NT2/D1 (cell line): ENCODE measurements at regions not wholly inside any gene's neighbourhood (a gene's known extent, or its start where the extent isn't known, plus 50 kb on each side); places are given as distances from the start of the nearest gene placed in this dataset.

Source experiments
- YY1 ChIP-seq: IDR thresholded peaks from 2 replicates; pipeline ENCODE4 v1.6.1; 2011; ENCODE audit not compliant: insufficient read length, insufficient read depth
- ZNF274 ChIP-seq: IDR thresholded peaks from 2 replicates; pipeline ENCODE4 v1.6.1; 2011; ENCODE audit warnings: mild to moderate bottlenecking, low read depth, low read length

- TF ChIP-seq ZNF274: no peak
- TF ChIP-seq YY1: no peak
These were observed 1289.9 kb upstream of the B3GALT2 start for GRCh38 chr1:194476351-194476750.
